ENCODE measurements at regions not wholly inside any gene's neighbourhood (a gene's known extent, or its start where the extent isn't known, plus 50 kb on each side); places are given as distances from the start of the nearest gene placed in this dataset.
A peak's percentile ranks its signal among the peaks of the same experiment; 100 is the strongest.

- Histone ChIP-seq H3K23ac (ENCODE audit: low read length) (no peak overlapping the region), H3K4me3 (ENCODE audit: low read depth, low read length) (no peak overlapping the region), H2AFZ (ENCODE audit: insufficient read depth, low read length, poor library complexity) (no peak overlapping the region), H4K8ac (ENCODE audit: low read depth, low read length) (no peak overlapping the region), H3K36me3 (ENCODE audit: control insufficient read depth in 1 of 2, insufficient read depth in 2 of 2, low read length in 2 of 2) (no peaks in the 10 kb centered on the region), H3K79me2 (ENCODE audit: control insufficient read depth, insufficient read depth, low read length, poor library complexity) (no peaks in the 10 kb centered on the region), H3K14ac (ENCODE audit: low read length) (no peak overlapping the region), H3K4ac (ENCODE audit: low read depth, low read length) (no peak overlapping the region), H3K18ac (ENCODE audit: low read length) (no peak overlapping the region), H3K4me1 (ENCODE audit: control insufficient read depth in 1 of 2, insufficient read depth in 2 of 2, low read length in 2 of 2) (no peaks in the 10 kb centered on the region), H3K4me2 (ENCODE audit: low read length) (no peak overlapping the region), H3K9ac (ENCODE audit: low read length) (no peak overlapping the region), H3K27me3 (ENCODE audit: insufficient read depth, low read length) (no peaks in the 10 kb centered on the region), H2BK120ac (ENCODE audit: insufficient read depth, low read length, poor library complexity) (no peak overlapping the region), H2AK5ac (ENCODE audit: low read length) (no peak overlapping the region), H2BK5ac (ENCODE audit: low read depth, low read length, poor library complexity) (no peak overlapping the region), H3K79me1 (ENCODE audit: low read length) (no peaks in the 10 kb centered on the region), H4K12ac (ENCODE audit: low read depth, low read length) (no peak overlapping the region), H3K9me3 (ENCODE audit: insufficient read depth, low read depth, low read length) (no peaks in the 10 kb centered on the region), H2BK12ac (ENCODE audit: low read length) (no peak overlapping the region), H4K91ac (ENCODE audit: low read depth, low read length) (no peak overlapping the region), H3K27ac (ENCODE audit: low read depth, low read length) (no peak overlapping the region)
- no peak for DNase-seq
- WGBS (ENCODE audit: extremely low coverage, insufficient coverage, insufficient read length), result no CpG with 5 or more reads among the region's 2 CpGs
These were observed 641.3 kb upstream of the KLF4 start for GRCh38 chr9:108130905-108131304.

GRCh38 chr9:108125625-108126024 lies 636.1 kb upstream of the KLF4 start:
- no peak overlapping the region for H3K9ac ChIP-seq (ENCODE audit: low read length)
- H2BK120ac ChIP-seq (ENCODE audit: insufficient read depth, low read length, poor library complexity), result no peak overlapping the region
- H3K9me3 ChIP-seq (ENCODE audit: insufficient read depth, low read depth, low read length), result no peaks in the 10 kb centered on the region
- no peak overlapping the region for H3K18ac ChIP-seq (ENCODE audit: low read length)
- no peak overlapping the region for H2BK12ac ChIP-seq (ENCODE audit: low read length)
- H2AK5ac ChIP-seq (ENCODE audit: low read length), result no peak overlapping the region
- no CpG with 5 or more reads among the region's 4 CpGs for WGBS (ENCODE audit: extremely low coverage, insufficient coverage, insufficient read length)
- no peaks in the 10 kb centered on the region for H3K27me3 ChIP-seq (ENCODE audit: insufficient read depth, low read length)
- H4K91ac ChIP-seq (ENCODE audit: low read depth, low read length), result no peak overlapping the region
- H2AFZ ChIP-seq (ENCODE audit: insufficient read depth, low read length, poor library complexity), result no peak overlapping the region
- no peak overlapping the region for H3K23ac ChIP-seq (ENCODE audit: low read length)
- no peak overlapping the region for H3K27ac ChIP-seq (ENCODE audit: low read depth, low read length)
- H2BK5ac ChIP-seq (ENCODE audit: low read depth, low read length, poor library complexity), result no peak overlapping the region
- H3K4me1 ChIP-seq (ENCODE audit: control insufficient read depth in 1 of 2, insufficient read depth in 2 of 2, low read length in 2 of 2), result no peaks in the 10 kb centered on the region
- no peak overlapping the region for H3K14ac ChIP-seq (ENCODE audit: low read length)
- H3K4me2 ChIP-seq (ENCODE audit: low read length), result no peak overlapping the region
- no peak overlapping the region for H4K12ac ChIP-seq (ENCODE audit: low read depth, low read length)
- DNase-seq, result peak in 1 of 2 donors; percentile 38
- no peak overlapping the region for H3K4me3 ChIP-seq (ENCODE audit: low read depth, low read length)
- no peaks in the 10 kb centered on the region for H3K36me3 ChIP-seq (ENCODE audit: control insufficient read depth in 1 of 2, insufficient read depth in 2 of 2, low read length in 2 of 2)
- no peak overlapping the region for H4K8ac ChIP-seq (ENCODE audit: low read depth, low read length)
- no peaks in the 10 kb centered on the region for H3K79me2 ChIP-seq (ENCODE audit: control insufficient read depth, insufficient read depth, low read length, poor library complexity)
- no peak overlapping the region for H3K4ac ChIP-seq (ENCODE audit: low read depth, low read length)
- H3K79me1 ChIP-seq (ENCODE audit: low read length), result no peaks in the 10 kb centered on the region

DNA sequence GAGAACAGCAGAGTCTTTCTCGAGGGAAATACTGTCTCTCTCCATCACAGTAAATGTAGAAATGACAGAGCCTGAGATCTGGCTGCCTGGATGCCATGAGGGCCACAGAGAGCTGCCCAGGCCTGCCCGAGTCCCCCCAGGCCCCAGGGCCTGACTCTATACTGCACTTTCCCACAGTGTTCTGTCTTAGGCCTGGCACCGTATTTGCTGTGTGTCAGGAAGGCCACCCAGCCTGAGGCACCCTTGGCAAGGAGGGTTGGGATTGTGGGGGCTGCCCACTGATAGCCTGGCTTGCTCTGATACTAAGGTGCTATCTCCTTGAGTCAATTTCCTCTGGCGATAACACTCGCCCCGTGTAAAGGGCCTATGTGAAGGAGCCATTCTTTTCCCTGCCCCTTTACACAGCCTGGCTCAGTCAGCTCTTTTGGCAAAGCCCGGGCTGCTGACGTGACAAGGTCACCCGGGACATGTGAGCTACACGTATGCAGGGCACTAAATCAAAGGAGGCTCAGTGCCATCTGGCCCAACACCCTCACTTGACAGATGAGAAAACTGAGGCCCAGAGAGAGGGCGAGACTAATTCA lies 630.1 kb upstream of the KLF4 start:
- H3K4me3 ChIP-seq (ENCODE audit: low read depth, low read length), result no peak overlapping the region
- H3K4ac ChIP-seq (ENCODE audit: low read depth, low read length), result no peak overlapping the region
- WGBS (ENCODE audit: extremely low coverage, insufficient coverage, insufficient read length), result no CpG with 5 or more reads among the region's 11 CpGs
- H3K79me1 ChIP-seq (ENCODE audit: low read length), result no peaks in the 10 kb centered on the region
- no peak overlapping the region for H3K27ac ChIP-seq (ENCODE audit: low read depth, low read length)
- no peak overlapping the region for H4K12ac ChIP-seq (ENCODE audit: low read depth, low read length)
- no peaks in the 10 kb centered on the region for H3K27me3 ChIP-seq (ENCODE audit: insufficient read depth, low read length)
- DNase-seq, result no peak
- no peaks in the 10 kb centered on the region for H3K9me3 ChIP-seq (ENCODE audit: insufficient read depth, low read depth, low read length)
- no peak overlapping the region for H3K9ac ChIP-seq (ENCODE audit: low read length)
- no peak overlapping the region for H2BK5ac ChIP-seq (ENCODE audit: low read depth, low read length, poor library complexity)
- H3K4me2 ChIP-seq (ENCODE audit: low read length), result no peak overlapping the region
- no peak overlapping the region for H3K23ac ChIP-seq (ENCODE audit: low read length)
- H3K4me1 ChIP-seq (ENCODE audit: control insufficient read depth in 1 of 2, insufficient read depth in 2 of 2, low read length in 2 of 2), result no peaks in the 10 kb centered on the region
- no peaks in the 10 kb centered on the region for H3K79me2 ChIP-seq (ENCODE audit: control insufficient read depth, insufficient read depth, low read length, poor library complexity)
- H4K8ac ChIP-seq (ENCODE audit: low read depth, low read length), result no peak overlapping the region
- H2AFZ ChIP-seq (ENCODE audit: insufficient read depth, low read length, poor library complexity), result no peak overlapping the region
- H3K36me3 ChIP-seq (ENCODE audit: control insufficient read depth in 1 of 2, insufficient read depth in 2 of 2, low read length in 2 of 2), result no peaks in the 10 kb centered on the region
- no peak overlapping the region for H2BK12ac ChIP-seq (ENCODE audit: low read length)
- no peak overlapping the region for H2AK5ac ChIP-seq (ENCODE audit: low read length)
- H2BK120ac ChIP-seq (ENCODE audit: insufficient read depth, low read length, poor library complexity), result no peak overlapping the region
- H3K18ac ChIP-seq (ENCODE audit: low read length), result no peak overlapping the region
- H3K14ac ChIP-seq (ENCODE audit: low read length), result no peak overlapping the region
- H4K91ac ChIP-seq (ENCODE audit: low read depth, low read length), result no peak overlapping the region

- H2BK12ac ChIP-seq (ENCODE audit: low read length), result no peak overlapping the region
- H3K27me3 ChIP-seq (ENCODE audit: insufficient read depth, low read length), result no peaks in the 10 kb centered on the region
- no CpG with 5 or more reads among the region's 3 CpGs for WGBS (ENCODE audit: extremely low coverage, insufficient coverage, insufficient read length)
- H3K4ac ChIP-seq (ENCODE audit: low read depth, low read length), result no peak overlapping the region
- H3K36me3 ChIP-seq (ENCODE audit: control insufficient read depth in 1 of 2, insufficient read depth in 2 of 2, low read length in 2 of 2), result no peaks in the 10 kb centered on the region
- no peak overlapping the region for H2AFZ ChIP-seq (ENCODE audit: insufficient read depth, low read length, poor library complexity)
- no peak overlapping the region for H3K4me3 ChIP-seq (ENCODE audit: low read depth, low read length)
- no peaks in the 10 kb centered on the region for H3K4me1 ChIP-seq (ENCODE audit: control insufficient read depth in 1 of 2, insufficient read depth in 2 of 2, low read length in 2 of 2)
- no peak overlapping the region for H2BK5ac ChIP-seq (ENCODE audit: low read depth, low read length, poor library complexity)
- H3K18ac ChIP-seq (ENCODE audit: low read length), result no peak overlapping the region
- no peak overlapping the region for H4K8ac ChIP-seq (ENCODE audit: low read depth, low read length)
- no peak overlapping the region for H2BK120ac ChIP-seq (ENCODE audit: insufficient read depth, low read length, poor library complexity)
- H3K4me2 ChIP-seq (ENCODE audit: low read length), result no peak overlapping the region
- no peaks in the 10 kb centered on the region for H3K79me1 ChIP-seq (ENCODE audit: low read length)
- no peak overlapping the region for H3K9ac ChIP-seq (ENCODE audit: low read length)
- no peak overlapping the region for H3K23ac ChIP-seq (ENCODE audit: low read length)
- no peaks in the 10 kb centered on the region for H3K79me2 ChIP-seq (ENCODE audit: control insufficient read depth, insufficient read depth, low read length, poor library complexity)
- H4K12ac ChIP-seq (ENCODE audit: low read depth, low read length), result no peak overlapping the region
- H2AK5ac ChIP-seq (ENCODE audit: low read length), result no peak overlapping the region
- no peak overlapping the region for H3K14ac ChIP-seq (ENCODE audit: low read length)
- H4K91ac ChIP-seq (ENCODE audit: low read depth, low read length), result no peak overlapping the region
- no peak for DNase-seq
- no peaks in the 10 kb centered on the region for H3K9me3 ChIP-seq (ENCODE audit: insufficient read depth, low read depth, low read length)
- no peak overlapping the region for H3K27ac ChIP-seq (ENCODE audit: low read depth, low read length)
These were observed 628.2 kb upstream of the KLF4 start for GRCh38 chr9:108117795-108118194.
